ENCODE measurements at regions not wholly inside any gene's neighbourhood (a gene's known extent, or its start where the extent isn't known, plus 50 kb on each side); places are given as distances from the start of the nearest gene placed in this dataset.

DNA sequence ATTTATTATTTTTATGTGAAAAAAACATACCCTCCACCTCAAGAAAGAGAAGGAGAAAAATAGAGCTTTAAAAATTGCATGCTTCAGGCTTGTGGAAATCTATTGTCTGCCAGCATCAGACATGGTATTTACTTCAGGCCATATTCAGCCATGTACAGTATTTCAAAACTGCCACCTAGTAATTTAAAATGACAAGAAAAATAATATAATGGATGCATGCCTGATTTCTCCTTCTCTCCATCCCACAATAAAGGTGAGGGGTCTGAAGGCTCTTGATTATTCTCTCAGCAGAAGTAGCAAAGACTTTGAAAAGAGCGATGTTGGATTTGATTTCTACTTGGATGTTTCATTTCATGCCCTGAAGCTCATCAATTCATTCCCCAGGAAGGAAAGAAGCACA is 250.7 kb downstream of the TBC1D4 start:
- peaks cover 4% of the 10 kb centered on the region for H3K4me1 Mint-ChIP-seq
- ChIA-PET POLR2A (no interaction called here), CTCF (interaction anchor here (1.0 kb wide), 1 partner anchor 11 kb away, joined by 4 read pairs; no protein-coding TSS in a partner anchor)
- no peaks in the 10 kb centered on the region for H3K9me3 Mint-ChIP-seq
- no peak overlapping the region for H3K4me3 Mint-ChIP-seq
- H3K27me3 Mint-ChIP-seq, result peaks cover 2% of the 10 kb centered on the region
- no peak for DNase-seq
- H3K27ac Mint-ChIP-seq, result no peak overlapping the region
- H3K36me3 Mint-ChIP-seq (ENCODE audit: low read depth), result no peaks in the 10 kb centered on the region

DNA sequence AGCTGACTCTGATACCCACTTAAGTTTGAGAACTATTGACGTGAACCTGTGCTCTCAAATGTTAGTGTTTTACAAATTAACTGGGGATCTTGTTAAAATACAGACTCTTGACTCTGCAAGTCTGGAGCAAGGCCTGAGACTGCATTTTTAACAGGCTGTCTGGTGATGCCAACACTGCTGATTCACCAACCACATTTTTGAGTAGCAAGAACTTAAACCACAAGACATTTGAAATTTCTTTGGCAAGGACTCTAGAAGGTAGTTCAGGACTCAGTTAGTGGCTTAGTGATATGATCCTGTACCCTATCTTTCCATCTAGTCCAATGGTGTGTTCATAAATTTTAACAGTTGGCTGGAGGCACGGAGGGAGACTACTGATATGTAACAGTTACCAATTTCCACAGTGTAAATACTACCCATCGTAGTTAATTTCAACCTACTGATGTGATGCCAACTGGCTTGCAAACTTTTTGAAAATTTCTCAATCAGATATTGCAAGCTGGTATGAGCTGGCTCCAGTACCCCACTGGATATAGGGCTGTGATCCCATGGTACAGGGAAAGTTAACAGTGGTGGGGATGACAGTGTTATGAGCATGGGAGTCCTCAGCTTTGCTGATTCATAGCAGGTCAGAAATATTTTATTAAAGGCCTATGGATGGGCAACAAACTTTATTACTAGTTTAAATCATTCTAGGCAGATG is 255.1 kb downstream of the TBC1D4 start:
- Mint-ChIP-seq H3K36me3 (ENCODE audit: low read depth) (no peaks in the 10 kb centered on the region), H3K4me3 (no peak overlapping the region), H3K27ac (no peak overlapping the region), H3K9me3 (no peaks in the 10 kb centered on the region), H3K27me3 (peaks cover 4% of the 10 kb centered on the region), H3K4me1 (peaks cover 4% of the 10 kb centered on the region)
- ChIA-PET POLR2A (no interaction called here), CTCF (no interaction called here)
- DNase-seq, result no peak

GRCh38 chr13:75226092-75226491 is 255.9 kb downstream of the TBC1D4 start:
- Mint-ChIP-seq H3K4me3 (no peak overlapping the region), H3K27ac (no peak overlapping the region), H3K27me3 (peaks cover 5% of the 10 kb centered on the region), H3K36me3 (ENCODE audit: low read depth) (no peaks in the 10 kb centered on the region), H3K9me3 (no peaks in the 10 kb centered on the region), H3K4me1 (peaks cover 4% of the 10 kb centered on the region)
- ChIA-PET POLR2A (no interaction called here), CTCF (interaction anchor here (1.2 kb wide), 1 partner anchor 31 kb away, joined by 4 read pairs; no protein-coding TSS in a partner anchor)
- no peak for DNase-seq

DNA sequence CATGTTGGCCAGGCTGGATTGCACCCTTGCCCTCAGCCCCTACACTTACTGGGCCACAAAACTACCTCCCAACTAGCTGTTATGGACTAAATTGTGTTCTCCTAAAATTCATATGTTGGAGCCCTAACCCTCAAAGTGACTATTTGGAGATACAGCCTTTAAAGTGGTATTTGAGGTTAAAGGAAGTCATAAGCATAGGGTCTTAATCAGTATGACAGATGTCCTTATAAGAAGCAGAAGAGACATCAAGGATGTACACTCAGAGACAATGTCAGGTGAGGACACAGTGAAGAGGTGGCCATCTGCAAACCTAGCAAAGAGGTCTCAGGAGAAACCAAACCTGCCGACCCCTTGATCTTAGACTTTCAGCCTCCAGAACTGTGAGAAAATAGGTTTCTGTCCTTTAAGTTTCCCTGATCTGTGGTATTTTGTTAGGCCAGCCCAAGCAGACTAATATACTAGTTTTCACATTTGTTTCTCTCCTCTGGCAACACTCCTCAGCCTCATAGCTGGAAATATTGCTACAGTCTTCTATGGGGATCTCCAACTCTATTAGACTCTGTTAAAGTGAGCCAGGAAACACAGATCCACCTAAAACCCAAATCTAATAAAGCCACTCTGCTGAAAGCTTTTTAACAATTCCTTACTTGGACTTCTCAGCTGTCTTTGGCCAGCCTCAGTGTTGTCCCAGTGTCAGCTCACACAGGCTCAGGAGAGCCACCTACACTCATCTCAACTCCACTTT is 256.5 kb downstream of the TBC1D4 start:
- H3K9me3 Mint-ChIP-seq, result no peaks in the 10 kb centered on the region

DNA sequence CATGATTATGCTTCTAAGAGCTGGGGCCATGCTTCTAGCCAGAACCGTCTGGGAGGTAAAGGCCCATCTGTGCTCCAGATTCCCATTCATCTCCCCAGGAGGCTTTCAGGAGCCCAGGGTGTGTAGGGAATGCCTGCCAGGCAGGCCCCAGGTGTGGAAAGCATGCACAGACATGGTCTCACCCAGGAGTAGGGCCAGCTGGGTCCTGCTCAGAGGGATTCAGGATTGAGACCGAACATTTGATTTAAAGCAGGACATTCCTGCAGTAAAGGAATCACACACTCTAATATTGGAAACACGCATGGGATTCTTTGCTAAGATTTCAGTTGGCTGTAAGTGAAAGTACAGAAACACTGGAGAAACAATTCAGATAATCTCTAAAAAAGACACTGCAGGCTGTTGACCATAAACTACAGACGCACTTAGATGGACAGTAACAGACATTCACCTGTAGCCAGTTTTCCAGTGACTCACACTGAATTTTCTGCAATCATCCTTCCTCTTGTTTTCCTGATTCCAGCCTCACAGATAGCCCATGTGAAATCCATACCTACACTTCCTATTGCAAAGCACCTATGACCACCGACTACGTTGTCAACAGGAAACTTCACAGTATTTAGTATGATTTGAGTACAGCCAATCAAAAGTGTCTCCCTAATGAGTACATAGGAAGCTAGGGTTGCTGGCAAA is 257.8 kb downstream of the TBC1D4 start:
- ChIA-PET POLR2A (no interaction called here), CTCF (no interaction called here)
- no peak for DNase-seq
- H3K27ac Mint-ChIP-seq, result no peak overlapping the region
- H3K27me3 Mint-ChIP-seq, result peaks cover 7% of the 10 kb centered on the region
- peaks cover 11% of the 10 kb centered on the region for H3K4me1 Mint-ChIP-seq
- H3K4me3 Mint-ChIP-seq, result no peak overlapping the region
- H3K9me3 Mint-ChIP-seq, result no peaks in the 10 kb centered on the region
- H3K36me3 Mint-ChIP-seq (ENCODE audit: low read depth), result no peaks in the 10 kb centered on the region

More for the DNA sequence above, 256.5 kb downstream of the TBC1D4 start:
- Mint-ChIP-seq H3K4me1 (peaks cover 4% of the 10 kb centered on the region), H3K4me3 (no peak overlapping the region), H3K27me3 (peaks cover 7% of the 10 kb centered on the region), H3K36me3 (ENCODE audit: low read depth) (no peaks in the 10 kb centered on the region), H3K27ac (no peak overlapping the region)
- CTCF ChIA-PET, result interaction anchor here (1.2 kb wide), 1 partner anchor 31 kb away, joined by 4 read pairs; no protein-coding TSS in a partner anchor
- POLR2A ChIA-PET, result no interaction called here
- no peak for DNase-seq

GRCh38 chr13:75222031-75222430 is 259.9 kb downstream of the TBC1D4 start:
- Mint-ChIP-seq H3K36me3 (ENCODE audit: low read depth) (no peaks in the 10 kb centered on the region), H3K9me3 (no peaks in the 10 kb centered on the region), H3K27ac (no peak overlapping the region), H3K4me1 (peaks cover 9% of the 10 kb centered on the region), H3K4me3 (no peak overlapping the region), H3K27me3 (peaks cover 21% of the 10 kb centered on the region)
- no peak for DNase-seq
- CTCF ChIA-PET, result no interaction called here
- POLR2A ChIA-PET, result no interaction called here

GRCh38 chr13:75220861-75221260 is 261.1 kb downstream of the TBC1D4 start:
- Mint-ChIP-seq H3K9me3 (no peaks in the 10 kb centered on the region), H3K27ac (no peak overlapping the region), H3K4me1 (peaks cover 7% of the 10 kb centered on the region), H3K4me3 (no peak overlapping the region), H3K36me3 (ENCODE audit: low read depth) (no peaks in the 10 kb centered on the region), H3K27me3 (peaks cover 29% of the 10 kb centered on the region)
- no peak for DNase-seq
- CTCF ChIA-PET, result no interaction called here
- POLR2A ChIA-PET, result no interaction called here

GRCh38 chr13:75220238-75220542 is 261.8 kb downstream of the TBC1D4 start:
- peaks cover 7% of the 10 kb centered on the region for H3K4me1 Mint-ChIP-seq
- no peaks in the 10 kb centered on the region for H3K9me3 Mint-ChIP-seq
- CTCF ChIA-PET, result interaction anchor here (1.1 to 1.4 kb wide), 5 partner anchors 9 to 932 kb away, joined by 4 to 6 read pairs (median 4); no protein-coding TSS in a partner anchor
- H3K27me3 Mint-ChIP-seq, result peaks cover 33% of the 10 kb centered on the region
- no peak overlapping the region for H3K27ac Mint-ChIP-seq
- H3K36me3 Mint-ChIP-seq (ENCODE audit: low read depth), result no peaks in the 10 kb centered on the region
- no peak for DNase-seq
- POLR2A ChIA-PET, result no interaction called here
- H3K4me3 Mint-ChIP-seq, result no peak overlapping the region

GRCh38 chr13:75219479-75220237 is 262.3 kb downstream of the TBC1D4 start:
- Mint-ChIP-seq H3K4me1 (peaks cover 7% of the 10 kb centered on the region), H3K36me3 (ENCODE audit: low read depth) (no peaks in the 10 kb centered on the region), H3K9me3 (no peaks in the 10 kb centered on the region), H3K4me3 (peak overlapping the region; percentile 14), H3K27me3 (peaks cover 33% of the 10 kb centered on the region), H3K27ac (no peak overlapping the region)
- DNase-seq, result peak; percentile 81
- ChIA-PET CTCF (interaction anchor here (0.7 to 1.4 kb wide), 7 partner anchors 9 to 931 kb away, joined by 3 to 6 read pairs (median 4); no protein-coding TSS in a partner anchor), POLR2A (no interaction called here)

DNA sequence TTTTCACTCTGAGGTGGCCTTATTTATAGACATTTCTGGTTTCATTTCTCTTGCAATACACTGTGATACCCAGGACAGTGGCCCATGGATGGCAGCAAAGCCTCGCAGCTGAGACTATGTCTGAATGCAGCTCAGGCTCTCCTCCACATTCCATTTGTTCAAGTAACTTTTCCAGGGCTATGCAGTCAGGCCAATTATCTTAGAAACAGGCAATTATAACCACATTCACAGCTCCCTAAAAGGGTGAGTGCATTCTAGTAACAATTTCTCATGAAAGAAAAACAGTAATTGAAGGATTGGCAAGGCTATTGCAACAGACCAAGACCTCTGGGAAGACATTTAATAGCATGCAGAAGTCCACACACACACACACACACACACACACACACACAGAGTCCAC is 264.0 kb downstream of the TBC1D4 start:
- Mint-ChIP-seq H3K4me3 (no peak overlapping the region), H3K4me1 (peaks cover 7% of the 10 kb centered on the region), H3K9me3 (no peaks in the 10 kb centered on the region), H3K27me3 (peaks cover 33% of the 10 kb centered on the region), H3K27ac (no peak overlapping the region), H3K36me3 (ENCODE audit: low read depth) (no peaks in the 10 kb centered on the region)
- POLR2A ChIA-PET, result no interaction called here
- CTCF ChIA-PET, result no interaction called here
- no peak for DNase-seq

DNA sequence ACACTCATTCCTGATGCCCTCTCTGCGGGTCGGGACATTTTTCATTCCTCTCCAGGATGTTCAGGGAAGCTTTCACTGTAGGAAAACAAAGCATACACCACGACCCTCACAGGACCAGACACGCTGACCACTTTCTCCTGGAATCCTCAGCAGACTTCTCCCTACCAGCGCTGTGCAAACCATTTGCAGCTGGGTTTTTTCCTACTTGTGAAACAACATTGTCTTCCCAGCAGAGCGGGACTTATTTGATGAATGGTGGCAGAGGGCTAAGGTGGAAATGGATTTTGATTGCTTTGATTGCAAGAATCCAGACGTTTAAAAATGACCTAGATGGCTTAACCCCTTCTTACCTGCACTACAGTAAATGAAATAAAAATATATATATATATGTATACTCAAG is 265.9 kb downstream of the TBC1D4 start:
- Mint-ChIP-seq H3K4me3 (no peak overlapping the region), H3K27ac (no peak overlapping the region), H3K9me3 (no peaks in the 10 kb centered on the region), H3K36me3 (ENCODE audit: low read depth) (no peaks in the 10 kb centered on the region), H3K27me3 (peaks cover 30% of the 10 kb centered on the region), H3K4me1 (peaks cover 7% of the 10 kb centered on the region)
- DNase-seq, result no peak
- CTCF ChIA-PET, result interaction anchor here (1.0 kb wide), 1 partner anchor 14 kb away, joined by 3 read pairs; no protein-coding TSS in a partner anchor
- POLR2A ChIA-PET, result no interaction called here

DNA sequence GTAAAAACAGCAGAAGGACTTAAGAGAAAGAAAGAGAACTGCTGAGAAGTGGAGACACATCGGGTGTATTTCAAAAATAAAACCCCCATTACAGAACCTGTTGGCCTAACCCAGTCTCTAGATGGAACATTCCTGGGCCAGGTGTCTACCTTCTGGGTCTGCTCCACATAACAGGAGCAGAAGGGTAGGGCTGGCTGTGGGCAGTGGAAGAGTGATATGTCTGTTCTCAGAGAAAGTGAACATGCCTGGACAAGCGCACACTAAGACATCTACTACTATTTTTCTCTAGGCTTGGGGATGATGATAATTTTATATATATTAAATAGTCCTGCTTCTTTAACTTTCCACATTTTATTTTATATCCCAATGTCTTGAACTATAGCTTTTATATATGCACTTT is 267.1 kb downstream of the TBC1D4 start:
- H3K27me3 Mint-ChIP-seq, result peaks cover 26% of the 10 kb centered on the region
- POLR2A ChIA-PET, result no interaction called here
- H3K4me3 Mint-ChIP-seq, result no peak overlapping the region
- DNase-seq, result no peak
- CTCF ChIA-PET, result interaction anchor here (1.0 kb wide), 1 partner anchor 13 kb away, joined by 3 read pairs; no protein-coding TSS in a partner anchor
- H3K4me1 Mint-ChIP-seq, result peaks cover 5% of the 10 kb centered on the region
- H3K27ac Mint-ChIP-seq, result no peak overlapping the region
- no peaks in the 10 kb centered on the region for H3K9me3 Mint-ChIP-seq
- H3K36me3 Mint-ChIP-seq (ENCODE audit: low read depth), result no peaks in the 10 kb centered on the region
